ENCODE measurements at regions not wholly inside any gene's neighbourhood (a gene's known extent, or its start where the extent isn't known, plus 50 kb on each side); places are given as distances from the start of the nearest gene placed in this dataset.
"Not testable (repeated sequence)": the region's sequence is repeated elsewhere in the genome, so short reads cannot be mapped to it uniquely, and the experiment has no call there.

GRCh38 chr12:5333096-5333495 is 98.8 kb upstream of the NTF3 start:
- no peaks in the 10 kb centered on the region for H3K79me2 ChIP-seq

GRCh38 chr12:5335069-5335468 is 96.8 kb upstream of the NTF3 start:
- Histone ChIP-seq H3K79me2 (no peaks in the 10 kb centered on the region), H2AFZ (no peak overlapping the region), H3K9me2 (replicated peaks; ENCODE audit: insufficient read depth) (no peaks in the 10 kb centered on the region), H4K20me1 (ENCODE audit: insufficient read depth, poor library complexity, severe bottlenecking) (no peaks in the 10 kb centered on the region), H3K4me3 (no peak overlapping the region), H3K9me3 (ENCODE audit: low read depth) (no peaks in the 10 kb centered on the region), H3K4me2 (no peak overlapping the region), H3K27ac (no peak overlapping the region), H3K4me1 (ENCODE audit: insufficient read depth) (no peaks in the 10 kb centered on the region), H3K27me3 (no peaks in the 10 kb centered on the region), H3K36me3 (replicated peaks; ENCODE audit: insufficient read depth, low read depth) (no peaks in the 10 kb centered on the region)
- TF ChIP-seq EZH2phosphoT487 (IDR thresholded peaks at IDR 0.05; ENCODE audit: low read depth, severe bottlenecking, unreplicated experiment) (no peak), EZH2 (IDR thresholded peaks at IDR 0.05; ENCODE audit: borderline replicate concordance) (no peak)
- TF ChIP-seq, protein P1, sequence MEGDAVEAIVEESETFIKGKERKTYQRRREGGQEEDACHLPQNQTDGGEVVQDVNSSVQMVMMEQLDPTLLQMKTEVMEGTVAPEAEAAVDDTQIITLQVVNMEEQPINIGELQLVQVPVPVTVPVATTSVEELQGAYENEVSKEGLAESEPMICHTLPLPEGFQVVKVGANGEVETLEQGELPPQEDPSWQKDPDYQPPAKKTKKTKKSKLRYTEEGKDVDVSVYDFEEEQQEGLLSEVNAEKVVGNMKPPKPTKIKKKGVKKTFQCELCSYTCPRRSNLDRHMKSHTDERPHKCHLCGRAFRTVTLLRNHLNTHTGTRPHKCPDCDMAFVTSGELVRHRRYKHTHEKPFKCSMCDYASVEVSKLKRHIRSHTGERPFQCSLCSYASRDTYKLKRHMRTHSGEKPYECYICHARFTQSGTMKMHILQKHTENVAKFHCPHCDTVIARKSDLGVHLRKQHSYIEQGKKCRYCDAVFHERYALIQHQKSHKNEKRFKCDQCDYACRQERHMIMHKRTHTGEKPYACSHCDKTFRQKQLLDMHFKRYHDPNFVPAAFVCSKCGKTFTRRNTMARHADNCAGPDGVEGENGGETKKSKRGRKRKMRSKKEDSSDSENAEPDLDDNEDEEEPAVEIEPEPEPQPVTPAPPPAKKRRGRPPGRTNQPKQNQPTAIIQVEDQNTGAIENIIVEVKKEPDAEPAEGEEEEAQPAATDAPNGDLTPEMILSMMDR (IDR thresholded peaks at IDR 0.05; ENCODE audit: poor library complexity), result no peak
- DNase-seq (ENCODE audit: low spot score), result no peak
- 89% methylated on average over 2 of the region's 2 CpGs for WGBS (ENCODE audit: low lambda C conversion rate, missing lambda C conversion rate)

More at GRCh38 chr12:5333096-5333495, 98.8 kb upstream of the NTF3 start:
- Histone ChIP-seq H3K4me1 (ENCODE audit: insufficient read depth) (no peaks in the 10 kb centered on the region), H3K4me3 (no peak overlapping the region), H3K27ac (no peak overlapping the region), H3K27me3 (no peaks in the 10 kb centered on the region), H3K9me2 (replicated peaks; ENCODE audit: insufficient read depth) (no peaks in the 10 kb centered on the region), H3K9me3 (ENCODE audit: low read depth) (no peaks in the 10 kb centered on the region), H3K4me2 (no peak overlapping the region), H4K20me1 (ENCODE audit: insufficient read depth, poor library complexity, severe bottlenecking) (no peaks in the 10 kb centered on the region), H2AFZ (no peak overlapping the region), H3K36me3 (replicated peaks; ENCODE audit: insufficient read depth, low read depth) (no peaks in the 10 kb centered on the region)
- TF ChIP-seq EZH2 (IDR thresholded peaks at IDR 0.05; ENCODE audit: borderline replicate concordance) (no peak), EZH2phosphoT487 (IDR thresholded peaks at IDR 0.05; ENCODE audit: low read depth, severe bottlenecking, unreplicated experiment) (no peak)
- TF ChIP-seq, protein P1 (IDR thresholded peaks at IDR 0.05; ENCODE audit: poor library complexity), result no peak
- DNase-seq (ENCODE audit: low spot score), result no peak
- 72% methylated on average over 7 of the region's 7 CpGs for WGBS (ENCODE audit: low lambda C conversion rate, missing lambda C conversion rate)

DNA sequence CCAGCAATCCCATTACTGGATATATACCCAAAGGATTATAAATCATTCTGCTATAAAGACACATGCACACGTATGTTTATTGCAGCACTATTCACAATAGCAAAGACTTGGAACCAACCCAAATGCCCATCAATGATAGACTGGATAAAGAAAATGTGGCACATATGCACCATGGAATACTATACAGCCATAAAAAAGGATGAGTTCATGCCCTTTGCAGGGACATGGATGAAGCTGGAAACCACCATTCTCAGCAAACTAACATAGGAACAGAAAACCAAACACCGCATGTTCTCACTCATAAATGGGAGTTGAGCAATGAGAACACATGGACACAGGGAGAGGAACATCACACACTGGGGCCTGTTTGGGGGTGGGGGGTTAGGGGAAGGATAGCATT is 90.8 kb upstream of the NTF3 start:
- H2AFZ ChIP-seq; H3K79me2 ChIP-seq; H3K9me3 ChIP-seq (ENCODE audit: low read depth); H3K4me2 ChIP-seq; DNase-seq (ENCODE audit: low spot score); H3K4me1 ChIP-seq (ENCODE audit: insufficient read depth); H3K27ac ChIP-seq; H3K27me3 ChIP-seq; H3K36me3 ChIP-seq (replicated peaks; ENCODE audit: insufficient read depth, low read depth); H3K9me2 ChIP-seq (replicated peaks; ENCODE audit: insufficient read depth); H3K4me3 ChIP-seq; H4K20me1 ChIP-seq (ENCODE audit: insufficient read depth, poor library complexity, severe bottlenecking): not testable (repeated sequence)
- 100% methylated on average over 2 of the region's 2 CpGs for WGBS (ENCODE audit: low lambda C conversion rate, missing lambda C conversion rate)

DNA sequence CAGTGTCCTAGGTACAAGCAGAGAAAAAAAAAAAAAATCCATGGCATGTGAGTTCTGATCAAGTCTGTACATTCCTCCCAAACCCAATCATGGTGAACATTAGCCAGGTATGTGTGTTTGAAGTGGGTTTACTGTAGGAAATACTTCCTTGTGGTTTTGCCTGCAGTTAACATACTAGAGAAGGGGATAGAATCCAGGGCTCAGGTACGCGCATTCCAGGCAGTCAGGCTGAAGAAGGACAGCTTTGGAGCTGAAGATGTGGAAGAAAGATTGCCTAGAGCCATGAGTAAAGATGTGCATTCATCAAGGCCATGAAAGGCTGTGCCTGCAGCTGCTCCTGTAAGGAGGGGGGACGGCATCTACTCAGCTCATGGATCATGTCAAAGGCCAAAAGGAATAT is 88.2 kb upstream of the NTF3 start:
- no peaks in the 10 kb centered on the region for H4K20me1 ChIP-seq (ENCODE audit: insufficient read depth, poor library complexity, severe bottlenecking)
- H3K4me2 ChIP-seq, result no peak overlapping the region
- H3K27ac ChIP-seq, result no peak overlapping the region
- H3K79me2 ChIP-seq, result no peaks in the 10 kb centered on the region
- H2AFZ ChIP-seq, result no peak overlapping the region
- H3K36me3 ChIP-seq (replicated peaks; ENCODE audit: insufficient read depth, low read depth), result no peaks in the 10 kb centered on the region
- no peaks in the 10 kb centered on the region for H3K9me3 ChIP-seq (ENCODE audit: low read depth)
- WGBS (ENCODE audit: low lambda C conversion rate, missing lambda C conversion rate), result 70% methylated on average over 3 of the region's 3 CpGs
- peaks cover 7% of the 10 kb centered on the region for H3K4me1 ChIP-seq (ENCODE audit: insufficient read depth)
- no peak overlapping the region for H3K4me3 ChIP-seq
- no peak for TF ChIP-seq EZH2phosphoT487 (IDR thresholded peaks at IDR 0.05; ENCODE audit: low read depth, severe bottlenecking, unreplicated experiment)
- TF ChIP-seq EZH2 (IDR thresholded peaks at IDR 0.05; ENCODE audit: borderline replicate concordance), result no peak
- TF ChIP-seq, protein P1 (IDR thresholded peaks at IDR 0.05; ENCODE audit: poor library complexity), result no peak
- no peak for DNase-seq (ENCODE audit: low spot score)
- no peaks in the 10 kb centered on the region for H3K9me2 ChIP-seq (replicated peaks; ENCODE audit: insufficient read depth)
- no peaks in the 10 kb centered on the region for H3K27me3 ChIP-seq
